ENCODE measurements at regions not wholly inside any gene's neighbourhood (a gene's known extent, or its start where the extent isn't known, plus 50 kb on each side); places are given as distances from the start of the nearest gene placed in this dataset.

DNA sequence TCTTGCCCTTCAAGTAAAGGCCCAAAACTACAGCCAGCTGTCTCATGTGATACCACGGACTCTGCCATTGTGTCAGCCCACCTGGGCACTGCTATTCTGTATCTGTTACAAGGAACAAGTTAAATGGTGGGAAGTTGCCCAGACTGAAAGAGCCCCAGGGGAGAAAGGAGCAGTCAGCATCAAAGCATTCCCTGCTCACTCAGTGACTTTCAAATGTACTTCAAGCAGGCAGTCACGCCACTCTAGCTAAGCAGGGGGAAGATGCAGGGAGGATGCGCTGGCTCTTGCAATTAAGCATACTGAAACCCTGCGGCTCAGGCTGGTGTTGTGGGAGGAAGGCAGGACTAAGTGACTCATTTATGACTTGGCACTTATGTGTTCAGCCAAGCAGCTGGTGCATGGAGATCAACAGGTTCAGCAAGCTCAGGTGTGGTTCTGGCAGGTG, 1249.6 kb downstream of the TYW1 start:
- TF ChIP-seq EZH2 (IDR thresholded peaks at IDR 0.05; ENCODE audit: low read length, missing control alignments): no peak
- TF ChIP-seq, protein P1, sequence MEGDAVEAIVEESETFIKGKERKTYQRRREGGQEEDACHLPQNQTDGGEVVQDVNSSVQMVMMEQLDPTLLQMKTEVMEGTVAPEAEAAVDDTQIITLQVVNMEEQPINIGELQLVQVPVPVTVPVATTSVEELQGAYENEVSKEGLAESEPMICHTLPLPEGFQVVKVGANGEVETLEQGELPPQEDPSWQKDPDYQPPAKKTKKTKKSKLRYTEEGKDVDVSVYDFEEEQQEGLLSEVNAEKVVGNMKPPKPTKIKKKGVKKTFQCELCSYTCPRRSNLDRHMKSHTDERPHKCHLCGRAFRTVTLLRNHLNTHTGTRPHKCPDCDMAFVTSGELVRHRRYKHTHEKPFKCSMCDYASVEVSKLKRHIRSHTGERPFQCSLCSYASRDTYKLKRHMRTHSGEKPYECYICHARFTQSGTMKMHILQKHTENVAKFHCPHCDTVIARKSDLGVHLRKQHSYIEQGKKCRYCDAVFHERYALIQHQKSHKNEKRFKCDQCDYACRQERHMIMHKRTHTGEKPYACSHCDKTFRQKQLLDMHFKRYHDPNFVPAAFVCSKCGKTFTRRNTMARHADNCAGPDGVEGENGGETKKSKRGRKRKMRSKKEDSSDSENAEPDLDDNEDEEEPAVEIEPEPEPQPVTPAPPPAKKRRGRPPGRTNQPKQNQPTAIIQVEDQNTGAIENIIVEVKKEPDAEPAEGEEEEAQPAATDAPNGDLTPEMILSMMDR (conservative IDR thresholded peaks at IDR 0.05 in 1 of 2, IDR thresholded peaks at IDR 0.05 in 1 of 2; ENCODE audit: low read depth in 1 of 2, low read length in 2 of 2): no peak

Data from fibroblast of lung (primary cell).